ENCODE measurements at regions not wholly inside any gene's neighbourhood (a gene's known extent, or its start where the extent isn't known, plus 50 kb on each side); places are given as distances from the start of the nearest gene placed in this dataset.
"Not testable (repeated sequence)": the region's sequence is repeated elsewhere in the genome, so short reads cannot be mapped to it uniquely, and the experiment has no call there.

GRCh38 chr1:2955652-2956051, 65.6 kb upstream of the ACTRT2 start:
- Histone ChIP-seq H3K36me3 (no peaks in the 10 kb centered on the region), H3K4me3 (no peak overlapping the region), H3K27me3 (replicated peaks; ENCODE audit: insufficient read depth) (no peaks in the 10 kb centered on the region), H3K9me3 (peaks cover 17% of the 10 kb centered on the region), H3K27ac (no peak overlapping the region), H3K4me1 (ENCODE audit: control insufficient read depth in 1 of 2, low read depth in 2 of 2) (peaks cover 10 to 17% of the 10 kb centered on the region in 2 donors)
- ATAC-seq (ENCODE audit: insufficient number of reproducible peaks, low FRiP score, low read depth), result no peak
- no peak for DNase-seq (ENCODE audit: low spot score)
- no peak for TF ChIP-seq CTCF (IDR thresholded peaks at IDR 0.05)

GRCh38 chr1:2956576-2956975, 64.7 kb upstream of the ACTRT2 start:
- Histone ChIP-seq H3K36me3 (no peaks in the 10 kb centered on the region), H3K9me3 (peaks cover 17% of the 10 kb centered on the region), H3K4me1 (ENCODE audit: control insufficient read depth in 1 of 2, low read depth in 2 of 2) (peaks cover 4 to 8% of the 10 kb centered on the region in 2 donors), H3K4me3 (no peak overlapping the region), H3K27me3 (replicated peaks; ENCODE audit: insufficient read depth) (no peaks in the 10 kb centered on the region), H3K27ac (no peak overlapping the region)
- DNase-seq (ENCODE audit: low spot score) (no peak), ATAC-seq (ENCODE audit: insufficient number of reproducible peaks, low FRiP score, low read depth) (no peak)
- no peak for TF ChIP-seq CTCF (IDR thresholded peaks at IDR 0.05)

- ATAC-seq (ENCODE audit: insufficient number of reproducible peaks, low FRiP score, low read depth), result no peak
- H3K9me3 ChIP-seq, result peaks cover 17% of the 10 kb centered on the region
- no peak for DNase-seq (ENCODE audit: low spot score)
Observed at GRCh38 chr1:2957329-2957728, 63.9 kb upstream of the ACTRT2 start.

GRCh38 chr1:2959881-2960280, 61.4 kb upstream of the ACTRT2 start:
- not testable (repeated sequence) for H3K9me3 ChIP-seq; H3K27me3 ChIP-seq (replicated peaks; ENCODE audit: insufficient read depth); DNase-seq (ENCODE audit: low spot score); H3K4me3 ChIP-seq; H3K36me3 ChIP-seq; ATAC-seq (ENCODE audit: insufficient number of reproducible peaks, low FRiP score, low read depth); H3K27ac ChIP-seq
- peaks cover 0 to 17% of the 10 kb centered on the region in 2 donors for H3K4me1 ChIP-seq (ENCODE audit: control insufficient read depth in 1 of 2, low read depth in 2 of 2)

More at GRCh38 chr1:2957329-2957728, 63.9 kb upstream of the ACTRT2 start:
- no peaks in the 10 kb centered on the region for H3K27me3 ChIP-seq (replicated peaks; ENCODE audit: insufficient read depth)
- peaks cover 0 to under 1% of the 10 kb centered on the region in 2 donors for H3K4me1 ChIP-seq (ENCODE audit: control insufficient read depth in 1 of 2, low read depth in 2 of 2)
- no peak for TF ChIP-seq CTCF (IDR thresholded peaks at IDR 0.05)
- no peak overlapping the region for H3K4me3 ChIP-seq
- H3K36me3 ChIP-seq, result no peaks in the 10 kb centered on the region
- H3K27ac ChIP-seq, result no peak overlapping the region

GRCh38 chr1:2961081-2961480, 60.2 kb upstream of the ACTRT2 start:
- no peak overlapping the region for H3K27ac ChIP-seq
- no peak for TF ChIP-seq CTCF (IDR thresholded peaks at IDR 0.05)
- H3K36me3 ChIP-seq, result no peaks in the 10 kb centered on the region
- H3K4me1 ChIP-seq (ENCODE audit: control insufficient read depth in 1 of 2, low read depth in 2 of 2), result peaks cover 0 to 17% of the 10 kb centered on the region in 2 donors
- DNase-seq (ENCODE audit: low spot score) (no peak), ATAC-seq (ENCODE audit: insufficient number of reproducible peaks, low FRiP score, low read depth) (no peak)
- no peaks in the 10 kb centered on the region for H3K27me3 ChIP-seq (replicated peaks; ENCODE audit: insufficient read depth)
- H3K9me3 ChIP-seq, result peaks cover 10% of the 10 kb centered on the region
- no peak overlapping the region for H3K4me3 ChIP-seq

- Histone ChIP-seq H3K36me3 (no peaks in the 10 kb centered on the region), H3K27me3 (replicated peaks; ENCODE audit: insufficient read depth) (no peaks in the 10 kb centered on the region), H3K4me1 (ENCODE audit: control insufficient read depth in 1 of 2, low read depth in 2 of 2) (peaks cover 0 to 23% of the 10 kb centered on the region in 2 donors), H3K4me3 (no peak overlapping the region), H3K27ac (no peak overlapping the region), H3K9me3 (peaks cover 10% of the 10 kb centered on the region)
- ATAC-seq (ENCODE audit: insufficient number of reproducible peaks, low FRiP score, low read depth) (no peak), DNase-seq (ENCODE audit: low spot score) (no peak)
- TF ChIP-seq CTCF (IDR thresholded peaks at IDR 0.05), result no peak
Observed at GRCh38 chr1:2961661-2962060, 59.6 kb upstream of the ACTRT2 start.
